HEK293 (cell line): ENCODE measurements at regions not wholly inside any gene's neighbourhood (a gene's known extent, or its start where the extent isn't known, plus 50 kb on each side); places are given as distances from the start of the nearest gene placed in this dataset.

Source experiments
- CTCF ChIA-PET: fragments of 350-600 bp; formaldehyde crosslinking; extraction: SDS; loops from one replicate; lab custom pipeline; 2021; ENCODE audit warnings: antibody characterized with exemption; lab: Yijun Ruan, JAX
- POLR2A ChIA-PET: fragments of 300-600 bp; formaldehyde crosslinking; extraction: SDS; loops from one replicate; lab custom pipeline; 2020; ENCODE audit warnings: antibody characterized with exemption, inconsistent platforms; lab: Yijun Ruan, JAX
- H3K27ac ChIP-seq: fragments of 200-500 bp; sonication (Bioruptor generic); 2 replicates; pipeline ENCODE4 v1.5.1; 2014; ENCODE audit warnings: low read depth, low read length, control low read depth, inconsistent platforms; ENCODE audit errors: extremely low read depth
- H3K36me3 ChIP-seq, 2 experiments: fragments of 200-500 bp in 1 of 2; sonication (Bioruptor generic) in 1 of 2; 1 replicate in 1 of 2; 2 replicates in 1 of 2; pipeline ENCODE4 v1.5.1; 2014 to 2017; ENCODE audit warnings: inconsistent platforms in 2 of 2, low read length in 2 of 2; ENCODE audit not compliant: control insufficient read depth in 2 of 2, insufficient read depth in 1 of 2
- H3K4me1 ChIP-seq: fragments of 200-500 bp; sonication (Bioruptor generic); 2 replicates; pipeline ENCODE4 v1.5.1; 2014; ENCODE audit warnings: mild to moderate bottlenecking, low read length, inconsistent platforms; ENCODE audit not compliant: control insufficient read depth, insufficient read depth
- H3K4me3 ChIP-seq: 2 replicates; pipeline ENCODE4 v1.5.1; 2011; ENCODE audit warnings: low read depth, mild to moderate bottlenecking, control low read depth, low read length, moderate library complexity
- H3K9me3 ChIP-seq: fragments of 200-500 bp; sonication (Bioruptor generic); 2 replicates; pipeline ENCODE4 v1.5.1; 2014; ENCODE audit warnings: low read depth, low read length, inconsistent platforms; ENCODE audit not compliant: control insufficient read depth, insufficient read depth
- GLIS2 ChIP-seq: fragments of 450-650 bp; formaldehyde crosslinking; IDR thresholded peaks from 2 replicates; pipeline ENCODE4 v1.5.1; 2016; ENCODE audit warnings: missing biosample characterization, missing genetic modification characterization
- SP3 ChIP-seq: fragments of 450-650 bp; formaldehyde crosslinking; IDR thresholded peaks from 2 replicates; pipeline ENCODE4 v1.5.1; 2016; ENCODE audit warnings: missing biosample characterization, missing genetic modification characterization
- WT1 ChIP-seq: fragments of 450-650 bp; formaldehyde crosslinking; IDR thresholded peaks from 2 replicates; pipeline ENCODE4 v1.5.1; 2016; ENCODE audit warnings: missing biosample characterization, missing genetic modification characterization
- ZBTB48 ChIP-seq: fragments of 450-650 bp; formaldehyde crosslinking; IDR thresholded peaks from 2 replicates; pipeline ENCODE4 v1.5.1; 2016; ENCODE audit warnings: missing biosample characterization, missing genetic modification characterization
- ZFP69B ChIP-seq: fragments of 450-650 bp; formaldehyde crosslinking; IDR thresholded peaks from 2 replicates; pipeline ENCODE4 v1.5.1; 2016; ENCODE audit warnings: missing biosample characterization, missing genetic modification characterization
- ZNF112 ChIP-seq: fragments of 450-650 bp; formaldehyde crosslinking; IDR thresholded peaks from 2 replicates; pipeline ENCODE4 v1.5.0; 2017; ENCODE audit warnings: missing biosample characterization, missing genetic modification characterization
- ZNF155 ChIP-seq: fragments of 450-650 bp; formaldehyde crosslinking; IDR thresholded peaks from 2 replicates; pipeline ENCODE4 v1.5.1; 2016; ENCODE audit warnings: missing biosample characterization, missing genetic modification characterization
- ZNF169 ChIP-seq: fragments of 450-650 bp; formaldehyde crosslinking; IDR thresholded peaks from 2 replicates; pipeline ENCODE4 v1.5.1; 2016; ENCODE audit warnings: missing biosample characterization, missing genetic modification characterization
- ZNF174 ChIP-seq: fragments of 450-650 bp; formaldehyde crosslinking; IDR thresholded peaks from 2 replicates; pipeline ENCODE4 v1.5.0; 2017; ENCODE audit warnings: missing biosample characterization, mild to moderate bottlenecking, missing genetic modification characterization
- ZNF19 ChIP-seq: fragments of 450-650 bp; formaldehyde crosslinking; IDR thresholded peaks from 2 replicates; pipeline ENCODE4; 2016; ENCODE audit warnings: missing biosample characterization, missing genetic modification characterization, low read depth
- ZNF248 ChIP-seq: fragments of 450-650 bp; formaldehyde crosslinking; IDR thresholded peaks from 2 replicates; pipeline ENCODE4 v1.5.1; 2017; ENCODE audit warnings: missing biosample characterization, missing genetic modification characterization
- ZNF394 ChIP-seq: fragments of 450-650 bp; formaldehyde crosslinking; IDR thresholded peaks from 2 replicates; pipeline ENCODE4 v1.5.1; 2016; ENCODE audit warnings: missing biosample characterization, missing genetic modification characterization, mild to moderate bottlenecking, moderate library complexity, borderline replicate concordance
- ZNF404 ChIP-seq: fragments of 450-650 bp; formaldehyde crosslinking; IDR thresholded peaks from 2 replicates; pipeline ENCODE4 v1.5.1; 2017; ENCODE audit warnings: missing biosample characterization, missing genetic modification characterization
- ZNF514 ChIP-seq: fragments of 450-650 bp; formaldehyde crosslinking; IDR thresholded peaks from 2 replicates; pipeline ENCODE4 v1.5.1; 2016; ENCODE audit warnings: missing biosample characterization, missing genetic modification characterization
- ZNF521 ChIP-seq: fragments of 450-650 bp; formaldehyde crosslinking; IDR thresholded peaks from 2 replicates; pipeline ENCODE4 v1.5.1; 2017; ENCODE audit warnings: missing biosample characterization, mild to moderate bottlenecking, missing genetic modification characterization
- ZNF544 ChIP-seq: fragments of 450-650 bp; formaldehyde crosslinking; IDR thresholded peaks from 2 replicates; pipeline ENCODE4 v1.5.0; 2017; ENCODE audit warnings: missing biosample characterization, missing genetic modification characterization
- ZNF549 ChIP-seq: fragments of 450-650 bp; IDR thresholded peaks from 2 replicates; pipeline ENCODE4 v1.5.1; 2018; ENCODE audit warnings: missing biosample characterization, missing genetic modification characterization, mild to moderate bottlenecking, inconsistent platforms, moderate library complexity
- ZNF768 ChIP-seq: fragments of 450-650 bp; formaldehyde crosslinking; IDR thresholded peaks from 2 replicates; pipeline ENCODE4 v1.5.1; 2018; ENCODE audit warnings: missing biosample characterization, mild to moderate bottlenecking, missing genetic modification characterization
- ZNF785 ChIP-seq: fragments of 450-650 bp; formaldehyde crosslinking; IDR thresholded peaks from 2 replicates; pipeline ENCODE4 v1.5.1; 2016; ENCODE audit warnings: missing biosample characterization, missing genetic modification characterization
- ZSCAN16 ChIP-seq: fragments of 450-650 bp; formaldehyde crosslinking; IDR thresholded peaks from 2 replicates; pipeline ENCODE4 v1.5.1; 2016; ENCODE audit warnings: missing biosample characterization, missing genetic modification characterization
- ZSCAN18 ChIP-seq: fragments of 450-650 bp; formaldehyde crosslinking; IDR thresholded peaks from 2 replicates; pipeline ENCODE4 v1.5.1; 2016; ENCODE audit warnings: missing biosample characterization, missing genetic modification characterization
- TF ChIP-seq, protein P1 (sequence below): fragments of 450-650 bp; formaldehyde crosslinking; IDR thresholded peaks from 2 replicates; pipeline ENCODE4 v1.5.1; 2017; ENCODE audit warnings: missing biosample characterization, mild to moderate bottlenecking, missing genetic modification characterization, moderate library complexity
- TF ChIP-seq, protein P2 (sequence below): fragments of 450-650 bp; formaldehyde crosslinking; IDR thresholded peaks from 2 replicates; pipeline ENCODE4 v1.5.1; 2016; ENCODE audit warnings: missing biosample characterization, missing genetic modification characterization

DNA sequence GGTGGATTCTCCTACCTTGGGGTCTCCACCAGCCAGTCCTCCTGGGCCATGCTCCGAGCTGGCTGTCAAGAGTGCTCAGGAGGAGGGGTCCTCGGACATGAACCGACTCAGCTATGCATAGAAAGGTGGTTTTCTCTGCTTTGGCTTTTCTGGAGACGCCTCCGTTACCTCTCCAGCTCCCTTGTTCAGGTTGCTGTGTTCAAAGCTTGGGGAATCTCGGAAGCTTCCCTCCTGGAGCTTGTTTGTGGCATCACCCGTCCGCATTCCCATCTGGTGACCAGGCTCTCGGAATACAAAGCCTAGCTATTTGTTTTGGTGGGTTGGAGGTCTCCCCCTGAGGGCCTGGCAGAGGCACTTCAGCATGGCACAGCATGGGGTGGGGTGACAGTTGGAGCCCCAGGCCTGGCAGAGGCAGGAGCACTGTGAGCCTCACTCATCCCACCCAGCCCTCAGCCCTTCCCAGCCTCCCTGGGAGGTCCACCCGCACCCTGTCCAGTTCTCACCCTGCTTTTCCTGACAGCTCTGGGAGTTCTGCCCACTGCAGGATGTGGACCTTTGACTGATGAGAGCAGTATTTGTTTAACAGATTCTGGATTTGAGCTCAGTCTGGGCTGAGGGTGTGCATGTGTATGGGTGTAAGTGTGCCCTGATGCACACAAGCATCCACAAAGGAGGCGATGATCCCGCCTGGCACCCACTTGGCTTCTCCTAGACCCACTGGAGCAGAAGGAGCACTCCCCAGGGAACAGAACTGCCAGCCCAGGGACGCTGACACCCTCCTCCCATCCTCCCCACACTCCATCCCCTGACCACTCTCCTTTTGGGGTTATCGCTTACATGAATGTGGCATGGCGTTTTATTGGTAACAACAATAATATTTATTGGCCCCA, 107.3 kb upstream of the HS6ST1 start:
- CTCF ChIA-PET: interaction anchor here (0.7 kb wide), 1 partner anchor 555 kb away, joined by 4 read pairs; no protein-coding TSS in a partner anchor
- no peaks in the 10 kb centered on the region for H3K36me3 ChIP-seq
- no peak overlapping the region for H3K4me3 ChIP-seq
- POLR2A ChIA-PET: no interaction called here
- no peak overlapping the region for H3K27ac ChIP-seq
- TF ChIP-seq ZNF768 (tag by site-specific recombination): no peak
- no peak for TF ChIP-seq ZNF521 (tag by site-specific recombination)
- no peak for TF ChIP-seq ZSCAN16 (tag by site-specific recombination)
- TF ChIP-seq ZNF544: no peak
- no peak for TF ChIP-seq ZNF404 (tag by site-specific recombination)
- TF ChIP-seq, protein P1, sequence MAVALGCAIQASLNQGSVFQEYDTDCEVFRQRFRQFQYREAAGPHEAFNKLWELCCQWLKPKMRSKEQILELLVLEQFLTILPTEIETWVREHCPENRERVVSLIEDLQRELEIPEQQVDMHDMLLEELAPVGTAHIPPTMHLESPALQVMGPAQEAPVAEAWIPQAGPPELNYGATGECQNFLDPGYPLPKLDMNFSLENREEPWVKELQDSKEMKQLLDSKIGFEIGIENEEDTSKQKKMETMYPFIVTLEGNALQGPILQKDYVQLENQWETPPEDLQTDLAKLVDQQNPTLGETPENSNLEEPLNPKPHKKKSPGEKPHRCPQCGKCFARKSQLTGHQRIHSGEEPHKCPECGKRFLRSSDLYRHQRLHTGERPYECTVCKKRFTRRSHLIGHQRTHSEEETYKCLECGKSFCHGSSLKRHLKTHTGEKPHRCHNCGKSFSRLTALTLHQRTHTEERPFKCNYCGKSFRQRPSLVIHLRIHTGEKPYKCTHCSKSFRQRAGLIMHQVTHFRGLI: no peak
- TF ChIP-seq ZNF155 (tag by site-specific recombination): no peak
- TF ChIP-seq ZNF248 (tag by site-specific recombination): no peak
- TF ChIP-seq SP3 (tag by site-specific recombination): no peak
- no peak for TF ChIP-seq ZNF549 (tag by site-specific recombination)
- TF ChIP-seq GLIS2 (tag by site-specific recombination): no peak
- TF ChIP-seq WT1: no peak
- no peak for TF ChIP-seq ZSCAN18 (tag by site-specific recombination)
- no peak for TF ChIP-seq ZNF174 (tag by site-specific recombination)
- no peak for TF ChIP-seq ZNF169
- no peak for TF ChIP-seq ZFP69B (tag by site-specific recombination)
- TF ChIP-seq ZNF112: no peak
- no peak for TF ChIP-seq ZBTB48
- H3K4me1 ChIP-seq: no peaks in the 10 kb centered on the region
- no peaks in the 10 kb centered on the region for H3K9me3 ChIP-seq

DNA sequence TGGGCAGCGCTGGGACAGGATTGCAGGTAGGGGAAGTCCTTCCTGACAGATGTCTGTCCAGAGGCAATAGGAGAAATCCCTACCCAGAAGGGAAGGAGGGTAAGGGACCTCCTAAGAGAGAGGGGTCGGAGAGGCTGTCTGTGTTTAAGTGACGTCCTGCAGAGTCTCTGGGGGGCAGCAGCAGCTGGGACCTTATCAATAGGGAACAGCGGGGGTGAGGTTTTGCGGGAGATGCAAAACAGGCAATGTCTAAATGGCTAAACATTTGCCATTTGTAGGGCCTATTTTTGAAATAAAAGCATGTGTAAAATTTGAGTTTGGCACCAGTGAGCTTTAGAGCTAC, 108.7 kb upstream of the HS6ST1 start:
- POLR2A ChIA-PET: no interaction called here
- TF ChIP-seq ZNF514 (tag by site-specific recombination): no peak
- TF ChIP-seq, protein P2, sequence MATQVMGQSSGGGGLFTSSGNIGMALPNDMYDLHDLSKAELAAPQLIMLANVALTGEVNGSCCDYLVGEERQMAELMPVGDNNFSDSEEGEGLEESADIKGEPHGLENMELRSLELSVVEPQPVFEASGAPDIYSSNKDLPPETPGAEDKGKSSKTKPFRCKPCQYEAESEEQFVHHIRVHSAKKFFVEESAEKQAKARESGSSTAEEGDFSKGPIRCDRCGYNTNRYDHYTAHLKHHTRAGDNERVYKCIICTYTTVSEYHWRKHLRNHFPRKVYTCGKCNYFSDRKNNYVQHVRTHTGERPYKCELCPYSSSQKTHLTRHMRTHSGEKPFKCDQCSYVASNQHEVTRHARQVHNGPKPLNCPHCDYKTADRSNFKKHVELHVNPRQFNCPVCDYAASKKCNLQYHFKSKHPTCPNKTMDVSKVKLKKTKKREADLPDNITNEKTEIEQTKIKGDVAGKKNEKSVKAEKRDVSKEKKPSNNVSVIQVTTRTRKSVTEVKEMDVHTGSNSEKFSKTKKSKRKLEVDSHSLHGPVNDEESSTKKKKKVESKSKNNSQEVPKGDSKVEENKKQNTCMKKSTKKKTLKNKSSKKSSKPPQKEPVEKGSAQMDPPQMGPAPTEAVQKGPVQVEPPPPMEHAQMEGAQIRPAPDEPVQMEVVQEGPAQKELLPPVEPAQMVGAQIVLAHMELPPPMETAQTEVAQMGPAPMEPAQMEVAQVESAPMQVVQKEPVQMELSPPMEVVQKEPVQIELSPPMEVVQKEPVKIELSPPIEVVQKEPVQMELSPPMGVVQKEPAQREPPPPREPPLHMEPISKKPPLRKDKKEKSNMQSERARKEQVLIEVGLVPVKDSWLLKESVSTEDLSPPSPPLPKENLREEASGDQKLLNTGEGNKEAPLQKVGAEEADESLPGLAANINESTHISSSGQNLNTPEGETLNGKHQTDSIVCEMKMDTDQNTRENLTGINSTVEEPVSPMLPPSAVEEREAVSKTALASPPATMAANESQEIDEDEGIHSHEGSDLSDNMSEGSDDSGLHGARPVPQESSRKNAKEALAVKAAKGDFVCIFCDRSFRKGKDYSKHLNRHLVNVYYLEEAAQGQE (tag by site-specific recombination): no peak
- no peak for TF ChIP-seq ZNF19 (tag by site-specific recombination)
- no peak for TF ChIP-seq ZNF785 (tag by site-specific recombination)
- no peak for TF ChIP-seq ZNF155 (tag by site-specific recombination)
- no peak for TF ChIP-seq ZNF394
- H3K36me3 ChIP-seq: no peaks in the 10 kb centered on the region
- H3K9me3 ChIP-seq: no peaks in the 10 kb centered on the region
- H3K27ac ChIP-seq: no peak overlapping the region
- CTCF ChIA-PET: interaction anchor here (1.1 to 1.7 kb wide), 2 partner anchors 12 to 106 kb away, joined by 3 to 5 read pairs; no protein-coding TSS in a partner anchor
- H3K4me1 ChIP-seq: no peaks in the 10 kb centered on the region
- H3K4me3 ChIP-seq: no peak overlapping the region
